Effector CD8-positive, alpha-beta T cell (primary cell): ENCODE measurements at regions not wholly inside any gene's neighbourhood (a gene's known extent, or its start where the extent isn't known, plus 50 kb on each side); places are given as distances from the start of the nearest gene placed in this dataset.
"Not testable (repeated sequence)": the region's sequence is repeated elsewhere in the genome, so short reads cannot be mapped to it uniquely, and the experiment has no call there.

Experiments used
- DNase-seq: peaks from one replicate; lab custom pipeline; 2025; lab: John Stamatoyannopoulos, UW

GRCh38 chr2:378364-378763 lies 90.5 kb upstream of the ALKAL2 start:
- no peak for DNase-seq

GRCh38 chr2:377414-377813 lies 89.5 kb upstream of the ALKAL2 start:
- no peak for DNase-seq

GRCh38 chr2:375956-376307 lies 88.0 kb upstream of the ALKAL2 start:
- no peak for DNase-seq

GRCh38 chr2:375270-375955 lies 87.5 kb upstream of the ALKAL2 start:
- DNase-seq: no peak

- no peak for DNase-seq
These were observed 80.5 kb upstream of the ALKAL2 start for GRCh38 chr2:368386-368785.

GRCh38 chr2:367246-367645 lies 79.4 kb upstream of the ALKAL2 start:
- DNase-seq: no peak

GRCh38 chr2:366706-367105 lies 78.8 kb upstream of the ALKAL2 start:
- DNase-seq: no peak

GRCh38 chr2:365367-366275 lies 77.7 kb upstream of the ALKAL2 start:
- no peak for DNase-seq

- DNase-seq: no peak
These were observed 76.1 kb upstream of the ALKAL2 start for GRCh38 chr2:363824-364470.

GRCh38 chr2:362924-363323 lies 75.0 kb upstream of the ALKAL2 start:
- no peak for DNase-seq

- DNase-seq: no peak
These were observed 72.2 kb upstream of the ALKAL2 start for GRCh38 chr2:360124-360523.

- no peak for DNase-seq
These were observed 71.2 kb upstream of the ALKAL2 start for GRCh38 chr2:359047-359446.

GRCh38 chr2:357811-358210 lies 69.9 kb upstream of the ALKAL2 start:
- DNase-seq: no peak

- DNase-seq: not testable (repeated sequence)
These were observed 68.4 kb upstream of the ALKAL2 start for GRCh38 chr2:356304-356703.

GRCh38 chr2:355773-356172 lies 67.9 kb upstream of the ALKAL2 start:
- DNase-seq: no peak

- DNase-seq: no peak
These were observed 64.8 kb upstream of the ALKAL2 start for GRCh38 chr2:352696-353095.

- no peak for DNase-seq
These were observed 61.5 kb upstream of the ALKAL2 start for GRCh38 chr2:349390-349789.

- no peak for DNase-seq
These were observed 60.5 kb upstream of the ALKAL2 start for GRCh38 chr2:348361-348916.

GRCh38 chr2:344811-345210 lies 56.9 kb upstream of the ALKAL2 start:
- DNase-seq: no peak

GRCh38 chr2:343355-343754 lies 55.5 kb upstream of the ALKAL2 start:
- DNase-seq: no peak

- no peak for DNase-seq
These were observed 54.0 kb upstream of the ALKAL2 start for GRCh38 chr2:341912-342311.

- DNase-seq: no peak
These were observed 53.2 kb upstream of the ALKAL2 start for GRCh38 chr2:341017-341542.
